GM23338 (cell line): ENCODE measurements at regions not wholly inside any gene's neighbourhood (a gene's known extent, or its start where the extent isn't known, plus 50 kb on each side); places are given as distances from the start of the nearest gene placed in this dataset.

Experiments used
- ATAC-seq: fragments of 200-7000 bp; cut with Tn5 transposase; 3 replicates; pipeline ENCODE4 v1.9.1; 2020
- DNase-seq: peaks from one replicate; pipeline ENCODE4 v3.0.0-alpha.2; 2015; ENCODE audit warnings: low spot score
- H2AFZ ChIP-seq: fragments of 200-600 bp; sonication (generic); 2 replicates; pipeline ENCODE4 v1.8.0; 2016; ENCODE audit warnings: antibody characterized with exemption, mild to moderate bottlenecking, moderate library complexity
- H3F3A ChIP-seq: fragments of 200-600 bp; sonication (generic); replicated peaks from 2 replicates; pipeline ENCODE4 v1.8.0; 2017; ENCODE audit warnings: antibody characterized with exemption, mixed run types, low read depth
- H3K27ac ChIP-seq: fragments of 200-600 bp; sonication (generic); 2 replicates; pipeline ENCODE4 v1.6.1; 2016; ENCODE audit warnings: low read depth
- H3K27me3 ChIP-seq: fragments of 200-600 bp; sonication (generic); 2 replicates; pipeline ENCODE4 v1.8.0; 2016; ENCODE audit warnings: mild to moderate bottlenecking, mixed run types, moderate library complexity; ENCODE audit not compliant: insufficient read depth
- H3K36me3 ChIP-seq: fragments of 200-600 bp; sonication (generic); 2 replicates; pipeline ENCODE4 v1.8.0; 2016; ENCODE audit warnings: mild to moderate bottlenecking; ENCODE audit not compliant: insufficient read depth
- H3K4me1 ChIP-seq: fragments of 200-600 bp; sonication (generic); 2 replicates; pipeline ENCODE4 v1.8.0; 2016; ENCODE audit warnings: mild to moderate bottlenecking, moderate library complexity; ENCODE audit not compliant: insufficient read depth
- H3K4me2 ChIP-seq: fragments of 200-600 bp; sonication (generic); 2 replicates; pipeline ENCODE4 v1.7.1; 2017; ENCODE audit warnings: mixed run types
- H3K4me3 ChIP-seq: fragments of 200-600 bp; sonication (generic); 2 replicates; pipeline ENCODE4 v1.6.1; 2016; ENCODE audit warnings: mixed run types
- H3K79me2 ChIP-seq: fragments of 200-600 bp; sonication (generic); replicated peaks from 2 replicates; pipeline ENCODE4 v1.8.0; 2017; ENCODE audit warnings: mild to moderate bottlenecking; ENCODE audit not compliant: insufficient read depth
- H3K9me2 ChIP-seq: fragments of 200-600 bp; sonication (generic); 2 replicates; pipeline ENCODE4 v1.8.0; 2017; ENCODE audit not compliant: insufficient read depth
- H4K20me1 ChIP-seq: fragments of 200-600 bp; sonication (generic); replicated peaks from 2 replicates; pipeline ENCODE4 v1.8.0; 2017; ENCODE audit warnings: mild to moderate bottlenecking; ENCODE audit not compliant: insufficient read depth
- H3K27ac Mint-ChIP-seq: 2 replicates; pipeline ENCODE4 v1.8.0; 2020; ENCODE audit warnings: inconsistent platforms, mild to moderate bottlenecking, moderate library complexity, mixed read lengths
- H3K27me3 Mint-ChIP-seq: 3 replicates; pipeline ENCODE4 v1.8.0; 2022; ENCODE audit warnings: low read depth, mild to moderate bottlenecking, moderate library complexity, mixed read lengths, inconsistent platforms; ENCODE audit not compliant: insufficient read depth, poor library complexity
- H3K36me3 Mint-ChIP-seq: 3 replicates; pipeline ENCODE4 v1.8.0; 2021; ENCODE audit warnings: low read depth, mild to moderate bottlenecking, inconsistent platforms, moderate library complexity, mixed read lengths
- H3K4me1 Mint-ChIP-seq: 3 replicates; pipeline ENCODE4 v1.8.0; 2020; ENCODE audit warnings: mild to moderate bottlenecking, inconsistent platforms, mixed read lengths
- H3K4me3 Mint-ChIP-seq: 3 replicates; pipeline ENCODE4 v1.8.0; 2021; ENCODE audit warnings: moderate library complexity, mild to moderate bottlenecking, inconsistent platforms, mixed read lengths
- H3K9me3 Mint-ChIP-seq: 3 replicates; pipeline ENCODE4 v1.8.0; 2020; ENCODE audit warnings: moderate library complexity, mild to moderate bottlenecking, inconsistent platforms, mixed read lengths
- CREB1 ChIP-seq: fragments of 250-450 bp; sonication (Bioruptor Pico); IDR thresholded peaks from 2 replicates; pipeline ENCODE4 v1.5.0; 2020; ENCODE audit warnings: low read depth, mild to moderate bottlenecking, moderate library complexity
- EZH2 ChIP-seq: fragments of 200-600 bp; sonication (generic); IDR thresholded peaks from one replicate; pipeline ENCODE4 v1.8.0; 2017; ENCODE audit warnings: antibody characterized with exemption, mild to moderate bottlenecking, low read depth; ENCODE audit not compliant: unreplicated experiment
- EZH2phosphoT487 ChIP-seq: fragments of 200-600 bp; sonication (generic); IDR thresholded peaks from one replicate; pipeline ENCODE4 v1.8.1; 2018; ENCODE audit warnings: antibody characterized with exemption; ENCODE audit not compliant: unreplicated experiment
- JUNB ChIP-seq: IDR thresholded peaks from one replicate; pipeline ENCODE4 v1.6.1; 2016; ENCODE audit warnings: antibody characterized with exemption; ENCODE audit not compliant: unreplicated experiment
- NANOG ChIP-seq: IDR thresholded peaks from 2 replicates; pipeline ENCODE4 v1.6.1; 2016; ENCODE audit warnings: antibody characterized with exemption, borderline replicate concordance
- POLR2AphosphoS5 ChIP-seq: IDR thresholded peaks from 2 replicates; pipeline ENCODE4 v1.6.1; 2016; ENCODE audit warnings: antibody characterized with exemption, low read depth
- REST ChIP-seq: IDR thresholded peaks from one replicate; pipeline ENCODE4 v1.6.1; 2018; ENCODE audit warnings: antibody characterized with exemption; ENCODE audit not compliant: unreplicated experiment
- STAT1 ChIP-seq: IDR thresholded peaks from one replicate; pipeline ENCODE4 v1.6.1; 2016; ENCODE audit warnings: antibody characterized with exemption; ENCODE audit not compliant: unreplicated experiment
- ZNF331 ChIP-seq: fragments of 250-450 bp; sonication (Bioruptor Pico); IDR thresholded peaks from 2 replicates; pipeline ENCODE4 v1.5.0; 2020; ENCODE audit warnings: low read depth, mild to moderate bottlenecking, moderate library complexity
- ZNF462 ChIP-seq: fragments of 250-450 bp; sonication (Bioruptor Pico); IDR thresholded peaks from 2 replicates; pipeline ENCODE4 v1.5.0; 2020; ENCODE audit warnings: mild to moderate bottlenecking, moderate library complexity
- TF ChIP-seq, protein P1 (sequence below): IDR thresholded peaks from 2 replicates; pipeline ENCODE4 v1.6.1; 2016; ENCODE audit warnings: antibody characterized with exemption
- TF ChIP-seq, protein P2 (sequence below), 2 experiments: fragments of 200-600 bp in 1 of 2; sonication (generic) in 1 of 2; conservative IDR thresholded peaks; 2 replicates each; pipeline versions ENCODE4 v1.5.1 to v1.6.1; 2016 to 2017; ENCODE audit warnings: antibody characterized with exemption in 2 of 2, low read depth in 2 of 2, mild to moderate bottlenecking in 2 of 2, moderate library complexity in 1 of 2

DNA sequence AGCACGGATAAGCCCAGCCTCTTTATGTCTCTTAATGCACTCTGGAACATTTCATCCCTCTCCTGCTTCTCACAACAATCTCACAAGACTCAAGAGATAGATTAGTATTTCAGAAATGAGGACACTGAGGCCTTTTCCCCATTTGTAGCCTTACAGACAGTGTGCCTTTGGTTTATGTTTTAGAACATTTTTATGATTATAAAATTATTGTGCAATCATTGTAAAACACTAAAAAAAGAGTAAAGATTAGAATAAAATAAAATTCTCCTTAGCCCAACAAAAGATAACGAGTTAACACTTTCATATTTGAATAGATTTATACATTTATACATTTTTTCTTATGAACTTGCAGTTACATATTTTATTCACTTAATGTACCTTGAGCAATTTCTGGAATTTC is 748.7 kb downstream of the TRIML1 start:
- TF ChIP-seq ZNF462 (CRISPR knock-in tag): no peak
- no peak for TF ChIP-seq NANOG
- no peak for TF ChIP-seq EZH2
- TF ChIP-seq EZH2phosphoT487: no peak
- no peak for TF ChIP-seq ZNF331 (CRISPR knock-in tag)
- TF ChIP-seq, protein P1, sequence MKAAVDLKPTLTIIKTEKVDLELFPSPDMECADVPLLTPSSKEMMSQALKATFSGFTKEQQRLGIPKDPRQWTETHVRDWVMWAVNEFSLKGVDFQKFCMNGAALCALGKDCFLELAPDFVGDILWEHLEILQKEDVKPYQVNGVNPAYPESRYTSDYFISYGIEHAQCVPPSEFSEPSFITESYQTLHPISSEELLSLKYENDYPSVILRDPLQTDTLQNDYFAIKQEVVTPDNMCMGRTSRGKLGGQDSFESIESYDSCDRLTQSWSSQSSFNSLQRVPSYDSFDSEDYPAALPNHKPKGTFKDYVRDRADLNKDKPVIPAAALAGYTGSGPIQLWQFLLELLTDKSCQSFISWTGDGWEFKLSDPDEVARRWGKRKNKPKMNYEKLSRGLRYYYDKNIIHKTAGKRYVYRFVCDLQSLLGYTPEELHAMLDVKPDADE: no peak
- TF ChIP-seq CREB1 (CRISPR knock-in tag): no peak
- no peak for TF ChIP-seq POLR2AphosphoS5
- no peak for TF ChIP-seq JUNB
- no peak for TF ChIP-seq REST
- TF ChIP-seq, protein P2, sequence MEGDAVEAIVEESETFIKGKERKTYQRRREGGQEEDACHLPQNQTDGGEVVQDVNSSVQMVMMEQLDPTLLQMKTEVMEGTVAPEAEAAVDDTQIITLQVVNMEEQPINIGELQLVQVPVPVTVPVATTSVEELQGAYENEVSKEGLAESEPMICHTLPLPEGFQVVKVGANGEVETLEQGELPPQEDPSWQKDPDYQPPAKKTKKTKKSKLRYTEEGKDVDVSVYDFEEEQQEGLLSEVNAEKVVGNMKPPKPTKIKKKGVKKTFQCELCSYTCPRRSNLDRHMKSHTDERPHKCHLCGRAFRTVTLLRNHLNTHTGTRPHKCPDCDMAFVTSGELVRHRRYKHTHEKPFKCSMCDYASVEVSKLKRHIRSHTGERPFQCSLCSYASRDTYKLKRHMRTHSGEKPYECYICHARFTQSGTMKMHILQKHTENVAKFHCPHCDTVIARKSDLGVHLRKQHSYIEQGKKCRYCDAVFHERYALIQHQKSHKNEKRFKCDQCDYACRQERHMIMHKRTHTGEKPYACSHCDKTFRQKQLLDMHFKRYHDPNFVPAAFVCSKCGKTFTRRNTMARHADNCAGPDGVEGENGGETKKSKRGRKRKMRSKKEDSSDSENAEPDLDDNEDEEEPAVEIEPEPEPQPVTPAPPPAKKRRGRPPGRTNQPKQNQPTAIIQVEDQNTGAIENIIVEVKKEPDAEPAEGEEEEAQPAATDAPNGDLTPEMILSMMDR (conservative IDR thresholded peaks at IDR 0.05; ENCODE audit: low read depth in 2 of 2): no peak
- no peak for TF ChIP-seq STAT1
- Histone ChIP-seq H2AFZ (no peak overlapping the region), H3K27ac (no peak overlapping the region), H3K27me3 (no peaks in the 10 kb centered on the region), H3K4me1 (no peaks in the 10 kb centered on the region), H3K9me2 (no peaks in the 10 kb centered on the region), H3K4me2 (no peak overlapping the region), H3F3A (no peaks in the 10 kb centered on the region), H3K4me3 (no peak overlapping the region), H4K20me1 (no peaks in the 10 kb centered on the region), H3K36me3 (no peaks in the 10 kb centered on the region), H3K79me2 (no peaks in the 10 kb centered on the region)
- H3K27me3 Mint-ChIP-seq: no peaks in the 10 kb centered on the region
- no peaks in the 10 kb centered on the region for H3K4me1 Mint-ChIP-seq
- ATAC-seq (no peak), DNase-seq (no peak)
- no peak overlapping the region for H3K27ac Mint-ChIP-seq
- H3K36me3 Mint-ChIP-seq: peaks cover 4% of the 10 kb centered on the region; the same call in 1 of the 3 replicates
- peaks cover 3% of the 10 kb centered on the region for H3K9me3 Mint-ChIP-seq
- H3K4me3 Mint-ChIP-seq: no peak overlapping the region
